T-helper 2 cell treated with Interferon-gamma antibody and Interleukin-4, amounts not matched to agents 100 ng/mL and 5 ng/mL, for 36 hours (primary cell): ENCODE measurements at regions not wholly inside any gene's neighbourhood (a gene's known extent, or its start where the extent isn't known, plus 50 kb on each side); places are given as distances from the start of the nearest gene placed in this dataset.
"Not testable (repeated sequence)": the region's sequence is repeated elsewhere in the genome, so short reads cannot be mapped to it uniquely, and the experiment has no call there.

Experiments used
- intact Hi-C: fragments of 100-400 bp; cut with micrococcal nuclease; formaldehyde crosslinking; loops from one replicate; pipeline ENCODE4 v1.15.1; 2023

- intact Hi-C loops = no loop called here
These were observed 194.2 kb downstream of the TXNL1 start for GRCh38 chr18:56444201-56444600.

- intact Hi-C loops = no loop called here
These were observed 195.1 kb downstream of the TXNL1 start for GRCh38 chr18:56443166-56443907.

- intact Hi-C loops = not testable (repeated sequence)
These were observed 199.9 kb downstream of the TXNL1 start for GRCh38 chr18:56438480-56438879.

GRCh38 chr18:56436651-56437050 lies 201.7 kb downstream of the TXNL1 start:
- intact Hi-C loops = no loop called here

- intact Hi-C loops = no loop called here
These were observed 204.5 kb downstream of the TXNL1 start for GRCh38 chr18:56433919-56434318.

- intact Hi-C loops = no loop called here
These were observed 206.8 kb downstream of the TXNL1 start for GRCh38 chr18:56431551-56431950.

- intact Hi-C loops = no loop called here
These were observed 214.8 kb downstream of the TXNL1 start for GRCh38 chr18:56423626-56424025.

- intact Hi-C loops = no loop called here
These were observed 216.7 kb downstream of the TXNL1 start for GRCh38 chr18:56421647-56422046.

- intact Hi-C loops = not testable (repeated sequence)
These were observed 217.5 kb downstream of the TXNL1 start for GRCh38 chr18:56420868-56421267.

- intact Hi-C loops = no loop called here
These were observed 224.0 kb downstream of the TXNL1 start for GRCh38 chr18:56414357-56414756.

- intact Hi-C loops = no loop called here
These were observed 224.5 kb downstream of the TXNL1 start for GRCh38 chr18:56413862-56414261.

GRCh38 chr18:56412951-56413350 lies 225.4 kb downstream of the TXNL1 start:
- intact Hi-C loops = no loop called here

GRCh38 chr18:56409736-56410135 lies 228.7 kb downstream of the TXNL1 start:
- intact Hi-C loops = no loop called here

- intact Hi-C loops = no loop called here
These were observed 230.7 kb downstream of the TXNL1 start for GRCh38 chr18:56407646-56408180.

- intact Hi-C loops = no loop called here
These were observed 235.4 kb downstream of the TXNL1 start for GRCh38 chr18:56402872-56403516.

GRCh38 chr18:56393870-56394269 lies 244.5 kb downstream of the TXNL1 start:
- intact Hi-C loops = no loop called here

GRCh38 chr18:56391931-56392590 lies 246.3 kb downstream of the TXNL1 start:
- intact Hi-C loops = no loop called here

- intact Hi-C loops = no loop called here
These were observed 247.8 kb downstream of the TXNL1 start for GRCh38 chr18:56390626-56391025.

GRCh38 chr18:56389190-56389589 lies 249.2 kb downstream of the TXNL1 start:
- intact Hi-C loops = no loop called here

GRCh38 chr18:56388571-56388970 lies 249.8 kb downstream of the TXNL1 start:
- intact Hi-C loops = no loop called here

GRCh38 chr18:56386856-56387255 lies 251.5 kb downstream of the TXNL1 start:
- intact Hi-C loops = no loop called here

GRCh38 chr18:56383349-56383748 lies 255.0 kb downstream of the TXNL1 start:
- intact Hi-C loops = no loop called here
